NB4 (cell line): ENCODE measurements at regions not wholly inside any gene's neighbourhood (a gene's known extent, or its start where the extent isn't known, plus 50 kb on each side); places are given as distances from the start of the nearest gene placed in this dataset.

Experiments
- POLR2A ChIP-seq: IDR thresholded peaks from 2 replicates; pipeline ENCODE4 v1.6.1; 2011; ENCODE audit warnings: mild to moderate bottlenecking; ENCODE audit not compliant: insufficient read length; ENCODE audit errors: extremely low read depth
- TF ChIP-seq, protein P1 (sequence below): IDR thresholded peaks from one replicate; pipeline ENCODE4 v1.5.1; 2012; ENCODE audit warnings: low read depth, low read length
- TF ChIP-seq, protein P2 (sequence below): IDR thresholded peaks from 2 replicates; pipeline ENCODE4 v1.6.1; 2011; ENCODE audit warnings: low read depth, low read length

DNA sequence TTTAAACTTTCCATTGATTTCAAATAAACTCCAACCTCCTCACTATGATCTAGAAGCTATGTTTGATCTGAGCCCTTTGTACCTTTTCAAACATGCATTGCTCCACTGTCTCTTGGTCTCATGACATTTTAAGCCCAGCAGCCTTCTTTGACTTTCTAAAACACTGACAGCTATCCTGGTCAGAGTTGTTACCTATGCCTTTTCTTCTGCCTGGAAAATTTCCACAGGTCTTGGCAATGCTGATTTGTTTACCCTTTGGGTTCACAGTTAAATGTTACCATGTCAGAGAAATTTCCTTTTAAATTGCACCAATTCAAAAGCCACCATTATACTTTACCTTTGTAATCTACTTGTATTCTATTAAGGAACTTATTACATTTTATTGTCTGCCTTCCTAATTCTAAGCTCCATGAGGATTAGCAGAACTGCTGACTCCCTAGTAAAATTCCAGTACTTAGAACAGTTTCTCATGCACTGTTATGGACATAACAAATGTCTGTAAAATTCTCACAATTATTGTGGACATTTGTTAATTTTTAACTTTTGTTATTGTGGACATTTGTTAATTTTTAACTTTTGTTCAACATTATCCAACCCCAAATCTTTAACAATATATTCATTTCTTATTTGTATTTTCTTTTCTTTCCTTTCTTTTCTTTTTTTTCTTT lies 1064.4 kb downstream of the NCAM2 start:
- no peak for TF ChIP-seq POLR2A
- TF ChIP-seq, protein P1, sequence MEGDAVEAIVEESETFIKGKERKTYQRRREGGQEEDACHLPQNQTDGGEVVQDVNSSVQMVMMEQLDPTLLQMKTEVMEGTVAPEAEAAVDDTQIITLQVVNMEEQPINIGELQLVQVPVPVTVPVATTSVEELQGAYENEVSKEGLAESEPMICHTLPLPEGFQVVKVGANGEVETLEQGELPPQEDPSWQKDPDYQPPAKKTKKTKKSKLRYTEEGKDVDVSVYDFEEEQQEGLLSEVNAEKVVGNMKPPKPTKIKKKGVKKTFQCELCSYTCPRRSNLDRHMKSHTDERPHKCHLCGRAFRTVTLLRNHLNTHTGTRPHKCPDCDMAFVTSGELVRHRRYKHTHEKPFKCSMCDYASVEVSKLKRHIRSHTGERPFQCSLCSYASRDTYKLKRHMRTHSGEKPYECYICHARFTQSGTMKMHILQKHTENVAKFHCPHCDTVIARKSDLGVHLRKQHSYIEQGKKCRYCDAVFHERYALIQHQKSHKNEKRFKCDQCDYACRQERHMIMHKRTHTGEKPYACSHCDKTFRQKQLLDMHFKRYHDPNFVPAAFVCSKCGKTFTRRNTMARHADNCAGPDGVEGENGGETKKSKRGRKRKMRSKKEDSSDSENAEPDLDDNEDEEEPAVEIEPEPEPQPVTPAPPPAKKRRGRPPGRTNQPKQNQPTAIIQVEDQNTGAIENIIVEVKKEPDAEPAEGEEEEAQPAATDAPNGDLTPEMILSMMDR: no peak
- TF ChIP-seq, protein P2, sequence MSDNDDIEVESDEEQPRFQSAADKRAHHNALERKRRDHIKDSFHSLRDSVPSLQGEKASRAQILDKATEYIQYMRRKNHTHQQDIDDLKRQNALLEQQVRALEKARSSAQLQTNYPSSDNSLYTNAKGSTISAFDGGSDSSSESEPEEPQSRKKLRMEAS: no peak
